H1 (cell line): ENCODE measurements at regions not wholly inside any gene's neighbourhood (a gene's known extent, or its start where the extent isn't known, plus 50 kb on each side); places are given as distances from the start of the nearest gene placed in this dataset.

Experiments
- CTCF ChIA-PET: fragments of 300-600 bp; sonication (Branson Sonifier 250); formaldehyde crosslinking; loops from one replicate; lab custom pipeline; 2021; ENCODE audit not compliant: partially characterized antibody; lab: Charles Lee
- POLR2A ChIA-PET: fragments of 300-600 bp; sonication (Branson Sonifier 250); formaldehyde crosslinking; loops from one replicate; lab custom pipeline; 2021; ENCODE audit warnings: inconsistent platforms; ENCODE audit not compliant: partially characterized antibody; lab: Charles Lee
- DNase-seq, 2 experiments: peaks; one replicate each; pipeline versions ENCODE4 v3.0.0 to v3.0.0-alpha.2; 2010 to 2022; ENCODE audit warnings: low spot score in 2 of 2, low read depth in 1 of 2, mixed read lengths in 1 of 2
- FAIRE-seq: peaks from 2 replicates; lab custom pipeline; 2011; peaks lifted over from hg19 to GRCh38; lab: Jason Lieb, UNC
- H2AFZ ChIP-seq: 2 replicates; pipeline ENCODE4 v1.8.1; 2012; ENCODE audit warnings: low read length, inconsistent platforms
- H2AK5ac ChIP-seq: 2 replicates; pipeline ENCODE4 v1.6.1; 2013; ENCODE audit warnings: low read depth, low read length
- H2BK120ac ChIP-seq: replicated peaks from 2 replicates; pipeline ENCODE3; 2013; ENCODE audit warnings: low read depth, low read length, inconsistent platforms
- H2BK12ac ChIP-seq: 2 replicates; pipeline ENCODE4 v1.6.1; 2013; ENCODE audit warnings: low read depth, low read length
- H2BK15ac ChIP-seq: 2 replicates; pipeline ENCODE4 v1.6.1; 2013; ENCODE audit warnings: low read length
- H2BK20ac ChIP-seq: 2 replicates; pipeline ENCODE4 v1.6.1; 2013; ENCODE audit warnings: low read length
- H2BK5ac ChIP-seq: 2 replicates; pipeline ENCODE4 v1.6.1; 2013; ENCODE audit warnings: low read depth, low read length
- H3K14ac ChIP-seq: 2 replicates; pipeline ENCODE4 v1.6.1; 2013; ENCODE audit warnings: inconsistent platforms; ENCODE audit not compliant: insufficient read length
- H3K18ac ChIP-seq: 2 replicates; pipeline ENCODE4 v1.6.1; 2013; ENCODE audit warnings: low read length; ENCODE audit errors: extremely low read depth
- H3K23ac ChIP-seq: 2 replicates; pipeline ENCODE4 v1.6.1; 2013; ENCODE audit warnings: inconsistent platforms; ENCODE audit not compliant: insufficient read length
- H3K23me2 ChIP-seq: 2 replicates; pipeline ENCODE4 v1.6.1; 2013; ENCODE audit warnings: low read depth, low read length
- H3K27ac ChIP-seq: 2 replicates; pipeline ENCODE4 v1.6.1; 2011; ENCODE audit warnings: low read depth, low read length, inconsistent platforms
- H3K27me3 ChIP-seq, 4 experiments: replicated peaks in 1 of 4; 1 replicate in 1 of 4; 2 replicates in 3 of 4; pipeline versions ENCODE4 v1.6.1 to v1.8.1; 2011 to 2013; ENCODE audit warnings: low read length in 3 of 4, mild to moderate bottlenecking in 3 of 4, inconsistent platforms in 2 of 4, mixed read lengths in 2 of 4, moderate library complexity in 1 of 4; ENCODE audit not compliant: control insufficient read depth in 3 of 4, insufficient read depth in 3 of 4; ENCODE audit errors: extremely low read depth in 1 of 4
- H3K36me3 ChIP-seq, 4 experiments: 2 replicates each; pipeline versions ENCODE4 v1.6.1 to v1.8.1; 2011 to 2013; ENCODE audit warnings: mild to moderate bottlenecking in 4 of 4, low read length in 3 of 4, moderate library complexity in 2 of 4, control low read depth in 1 of 4, inconsistent platforms in 1 of 4; ENCODE audit not compliant: insufficient read depth in 4 of 4, control insufficient read depth in 2 of 4
- H3K4ac ChIP-seq: replicated peaks from 2 replicates; pipeline ENCODE3; 2013; ENCODE audit warnings: low read length, low read depth, mixed read lengths, inconsistent platforms; ENCODE audit not compliant: insufficient read length
- H3K4me1 ChIP-seq, 4 experiments: replicated peaks in 1 of 4; 1 replicate in 1 of 4; 2 replicates in 3 of 4; pipeline versions ENCODE4 v1.6.1 to v1.8.1; 2011 to 2013; ENCODE audit warnings: low read length in 3 of 4, inconsistent platforms in 2 of 4, mixed read lengths in 1 of 4; ENCODE audit not compliant: insufficient read depth in 4 of 4, control insufficient read depth in 3 of 4
- H3K4me2 ChIP-seq, 2 experiments: 2 replicates each; pipeline versions ENCODE4 v1.6.1 to v1.8.1; 2011 to 2013; ENCODE audit warnings: low read depth in 2 of 2, low read length in 2 of 2, control low read depth in 1 of 2, inconsistent platforms in 1 of 2, mild to moderate bottlenecking in 1 of 2; ENCODE audit not compliant: insufficient read depth in 1 of 2
- H3K4me3 ChIP-seq, 4 experiments: fragments of 200-600, 300-600 bp in 1 of 4; sonication (generic), shearing (Covaris generic), sonication (Bioruptor Twin) in 1 of 4; 2 replicates each; pipeline versions ENCODE4 v1.5.1 to v1.8.1; 2011 to 2016; ENCODE audit warnings: low read length in 4 of 4, low read depth in 3 of 4, control low read depth in 2 of 4, inconsistent platforms in 2 of 4, mild to moderate bottlenecking in 2 of 4, mixed read lengths in 1 of 4, moderate library complexity in 1 of 4; ENCODE audit not compliant: insufficient read depth in 2 of 4; ENCODE audit errors: extremely low read depth in 1 of 4
- H3K56ac ChIP-seq: replicated peaks from 2 replicates; pipeline ENCODE3; 2013; ENCODE audit warnings: low read depth, mild to moderate bottlenecking, mixed read lengths, low read length, inconsistent platforms; ENCODE audit not compliant: insufficient read length
- H3K79me1 ChIP-seq: 2 replicates; pipeline ENCODE4 v1.6.1; 2013; ENCODE audit warnings: low read depth, low read length, control low read depth
- H3K79me2 ChIP-seq, 2 experiments: 2 replicates each; pipeline versions ENCODE4 v1.6.1 to v1.8.1; 2012 to 2013; ENCODE audit warnings: low read length in 2 of 2, mild to moderate bottlenecking in 2 of 2, inconsistent platforms in 1 of 2; ENCODE audit not compliant: insufficient read depth in 2 of 2, control insufficient read depth in 1 of 2
- H3K9ac ChIP-seq, 4 experiments: replicated peaks in 1 of 4; 1 replicate in 1 of 4; 2 replicates in 3 of 4; pipeline versions ENCODE4 v1.6.1 to v1.8.1; 2011 to 2013; ENCODE audit warnings: low read depth in 3 of 4, low read length in 3 of 4, control low read depth in 2 of 4, mild to moderate bottlenecking in 2 of 4, moderate library complexity in 2 of 4, inconsistent platforms in 1 of 4; ENCODE audit errors: extremely low read depth in 1 of 4
- H3K9me3 ChIP-seq, 2 experiments: 2 replicates each; pipeline versions ENCODE4 v1.6.1 to v1.8.1; 2012 to 2013; ENCODE audit warnings: mild to moderate bottlenecking in 2 of 2, moderate library complexity in 2 of 2, control low read depth in 1 of 2, inconsistent platforms in 1 of 2, low read depth in 1 of 2, low read length in 1 of 2, mixed read lengths in 1 of 2; ENCODE audit not compliant: insufficient read depth in 2 of 2
- H4K20me1 ChIP-seq, 2 experiments: replicated peaks in 1 of 2; 2 replicates each; pipeline versions ENCODE3 to v1.8.1; 2011 to 2013; ENCODE audit warnings: inconsistent platforms in 2 of 2, low read length in 2 of 2, mild to moderate bottlenecking in 1 of 2; ENCODE audit not compliant: insufficient read depth in 2 of 2, control insufficient read depth in 1 of 2
- H4K5ac ChIP-seq: 2 replicates; pipeline ENCODE4 v1.6.1; 2013; ENCODE audit warnings: low read length, low read depth, mixed read lengths, inconsistent platforms; ENCODE audit not compliant: insufficient read length
- H4K8ac ChIP-seq: 2 replicates; pipeline ENCODE4 v1.8.0; 2013; ENCODE audit warnings: mild to moderate bottlenecking, moderate library complexity, low read length, inconsistent platforms; ENCODE audit not compliant: insufficient read depth; ENCODE audit errors: extremely low read depth
- H4K91ac ChIP-seq: replicated peaks from 2 replicates; pipeline ENCODE3; 2013; ENCODE audit warnings: low read length, mixed read lengths, inconsistent platforms; ENCODE audit not compliant: insufficient read length
- BCL11A ChIP-seq, 2 experiments: IDR thresholded peaks; one replicate each; pipeline ENCODE4 v1.6.1; 2011; ENCODE audit warnings: low read depth in 2 of 2, low read length in 2 of 2, mild to moderate bottlenecking in 2 of 2
- CBX8 ChIP-seq: fragments of 300-800, 300-1000 bp; sonication (generic); IDR thresholded peaks from 2 replicates; pipeline ENCODE4 v1.7.1; 2016; ENCODE audit warnings: low read depth, low read length, borderline replicate concordance
- CEBPB ChIP-seq: IDR thresholded peaks from 2 replicates; pipeline ENCODE4 v1.6.1; 2012; ENCODE audit warnings: low read depth, low read length
- POU5F1 ChIP-seq: IDR thresholded peaks from 2 replicates; pipeline ENCODE4 v1.6.1; 2011; ENCODE audit warnings: low read depth, mild to moderate bottlenecking, low read length, moderate library complexity
- RNF2 ChIP-seq: fragments of 200-900, 300-1000 bp; sonication (generic); IDR thresholded peaks from 2 replicates; pipeline ENCODE4 v1.7.1; 2016; ENCODE audit warnings: borderline replicate concordance, low read depth, mild to moderate bottlenecking, antibody characterized with exemption, low read length; ENCODE audit not compliant: poor library complexity, severe bottlenecking; ENCODE audit errors: missing control alignments
- SIN3A ChIP-seq, 2 experiments: IDR thresholded peaks in 1 of 2; conservative IDR thresholded peaks in 1 of 2; 2 replicates each; pipeline ENCODE4 v1.6.1; 2011 to 2012; ENCODE audit warnings: low read length in 2 of 2, improper control_type of control experiment in 1 of 2, low read depth in 1 of 2, mild to moderate bottlenecking in 1 of 2
- SIRT6 ChIP-seq: IDR thresholded peaks from one replicate; pipeline ENCODE4 v1.7.1; 2012; ENCODE audit warnings: low read length, inconsistent platforms
- WGBS, 2 experiments: shearing (Covaris generic) in 1 of 2; methylation state at CpG; one replicate each; pipeline versions ENCODE4 v1.1.6 to v1.1.7; 2013 to 2015; ENCODE audit warnings: low lambda C conversion rate in 2 of 2, mixed read lengths in 2 of 2, inconsistent platforms in 1 of 2, low coverage in 1 of 2, missing lambda C conversion rate in 1 of 2; ENCODE audit not compliant: insufficient replicate concordance in 2 of 2, insufficient coverage in 1 of 2, insufficient read length in 1 of 2; ENCODE audit errors: extremely low coverage in 1 of 2, missing lambda C conversion rate in 1 of 2; 5-methylcytosine and 5-hydroxymethylcytosine counted together

DNA sequence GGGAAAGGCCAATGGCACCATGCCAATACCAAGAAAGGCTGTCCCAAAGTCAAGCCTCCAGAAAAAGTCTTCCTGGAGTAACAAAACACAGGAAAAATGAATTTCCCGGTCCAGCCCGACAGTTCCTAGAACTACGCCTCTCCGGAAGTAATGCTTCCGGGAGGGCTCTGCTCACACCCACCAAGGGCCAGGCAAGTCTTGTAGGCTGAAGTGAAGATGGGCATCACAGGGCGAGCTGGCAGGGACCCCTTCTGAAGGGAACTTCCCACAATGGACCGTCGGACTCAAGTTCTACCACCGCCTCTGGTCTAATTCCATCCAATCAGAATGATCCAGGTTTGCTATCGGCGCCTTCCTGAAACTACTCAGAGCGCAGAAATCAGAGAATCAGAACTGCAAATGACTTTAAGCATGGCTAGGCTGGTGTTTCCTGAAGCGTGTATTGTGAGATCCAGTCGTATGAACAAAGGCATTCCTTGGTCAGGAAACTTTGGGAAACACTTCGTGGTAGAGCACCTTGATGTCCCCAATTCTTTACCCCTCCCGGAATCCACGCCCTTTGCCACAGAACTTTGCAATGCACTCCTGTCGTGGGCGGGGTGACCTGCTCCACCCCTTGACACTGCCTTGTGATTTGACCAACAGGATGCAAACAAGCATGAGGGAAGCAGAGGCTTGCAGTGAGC, 127.8 kb downstream of the BCOR start:
- 84% methylated on average over 19 of the region's 19 CpGs; no CpG with 5 or more reads in 1 of the 2 experiments for WGBS, 2 experiments
- H3K4me2 ChIP-seq, result 0 out of 4 replicates have a peak overlapping the region, but pooled peaks of 1 of the 2 experiments have one; percentile 47

More for the DNA sequence above, 127.8 kb downstream of the BCOR start:
- DNase-seq, result no peak
- H2AFZ ChIP-seq, result no peak overlapping the region
- H4K20me1 ChIP-seq, result no peaks in the 10 kb centered on the region
- H3K56ac ChIP-seq, result no peak overlapping the region
- no peak overlapping the region for H3K4me3 ChIP-seq
- H3K23me2 ChIP-seq, result no peaks in the 10 kb centered on the region
- H3K4ac ChIP-seq, result no peak overlapping the region
- H3K27ac ChIP-seq, result no peak overlapping the region
- H3K4me1 ChIP-seq, result peaks cover 3 to 18% (median 10%) of the 10 kb centered on the region in 4 experiments
- ChIA-PET POLR2A (no interaction called here), CTCF (no interaction called here)
- peaks cover 0 to 8% of the 10 kb centered on the region in 2 experiments; a peak in 1 of 4 replicates for H3K9me3 ChIP-seq
- no peak overlapping the region for H4K91ac ChIP-seq
- H2BK120ac ChIP-seq, result no peak overlapping the region
- no peak overlapping the region for H2BK15ac ChIP-seq
- H2BK5ac ChIP-seq, result peak overlapping the region; percentile 15; the same call in 1 of the 2 replicates
- no peak for FAIRE-seq
- H4K8ac ChIP-seq, result no peak overlapping the region
- H2AK5ac ChIP-seq, result no peak overlapping the region
- H3K79me1 ChIP-seq, result no peaks in the 10 kb centered on the region
- no peaks in the 10 kb centered on the region for H3K79me2 ChIP-seq
- H3K23ac ChIP-seq, result no peak overlapping the region
- H3K36me3 ChIP-seq, result no peaks in the 10 kb centered on the region
- no peak for TF ChIP-seq SIN3A (conservative IDR thresholded peaks at IDR 0.05 in 1 of 2, IDR thresholded peaks at IDR 0.05 in 1 of 2; ENCODE audit: low read depth in 1 of 2, low read length in 2 of 2)
- no peak for TF ChIP-seq CBX8
- TF ChIP-seq CEBPB, result no peak
- no peak for TF ChIP-seq RNF2
- no peak for TF ChIP-seq POU5F1
- no peak for TF ChIP-seq BCL11A (IDR thresholded peaks at IDR 0.05; ENCODE audit: low read depth in 2 of 2, low read length in 2 of 2)
- TF ChIP-seq SIRT6, result no peak
- no peak overlapping the region for H3K9ac ChIP-seq
- no peak overlapping the region for H4K5ac ChIP-seq
- H3K18ac ChIP-seq, result no peak overlapping the region; the same call in 1 of the 2 replicates
- no peak overlapping the region for H3K14ac ChIP-seq
- H2BK12ac ChIP-seq, result peak overlapping the region; percentile 87; the same call in 1 of the 2 replicates
- no peak overlapping the region for H2BK20ac ChIP-seq
- H3K27me3 ChIP-seq, result peaks cover 0 to 2% (median 0%) of the 10 kb centered on the region in 4 experiments; a peak in 1 of 7 replicates
